GM18499 (cell line): ENCODE measurements at regions not wholly inside any gene's neighbourhood (a gene's known extent, or its start where the extent isn't known, plus 50 kb on each side); places are given as distances from the start of the nearest gene placed in this dataset.

Experiments
- ATAC-seq: cut with Tn5 transposase; IDR thresholded peaks from one replicate; pipeline ENCODE4 v1.9.1; 2021; ENCODE audit warnings: moderate number of reproducible peaks; ENCODE audit not compliant: insufficient read depth, unreplicated experiment

DNA sequence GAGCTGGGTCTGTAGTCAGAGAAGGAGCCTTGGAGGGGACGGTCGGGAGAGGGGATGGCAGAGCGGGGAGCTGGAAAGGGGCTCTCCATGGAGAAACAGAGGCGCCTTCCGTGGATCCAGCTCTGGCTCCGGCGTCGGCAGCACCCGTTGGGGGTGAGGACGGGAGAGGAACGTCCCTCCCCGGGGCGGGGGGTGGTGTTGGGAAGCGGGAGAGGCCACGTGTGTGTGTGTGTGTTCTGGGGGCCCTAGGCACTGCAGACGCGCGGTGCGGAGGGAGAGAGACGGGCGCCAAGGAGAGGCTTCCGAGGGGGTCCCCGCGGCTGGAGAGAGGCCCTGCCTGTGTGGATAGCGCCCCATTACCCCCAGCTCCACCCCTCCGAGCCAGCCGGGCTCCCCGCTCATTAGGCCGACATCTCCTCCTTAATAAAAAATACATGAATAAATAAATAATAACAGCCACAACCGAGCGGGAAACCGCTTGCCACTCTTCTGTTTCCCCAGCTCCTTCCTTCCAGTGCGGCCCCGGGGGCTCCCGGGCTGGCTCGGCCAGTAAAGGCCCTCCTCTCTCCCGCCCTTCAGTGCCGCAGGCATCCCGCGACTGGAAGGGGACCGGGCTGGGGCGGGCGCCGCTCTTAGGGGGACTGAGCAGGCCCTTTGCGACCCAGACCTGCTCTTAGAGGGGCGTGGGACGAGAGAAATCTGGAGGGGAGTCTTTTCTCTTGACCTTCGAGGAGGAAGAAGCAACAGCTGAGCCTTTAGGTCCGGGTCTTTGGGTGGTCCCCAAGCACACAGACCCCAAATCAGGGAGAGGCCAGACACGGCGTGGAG, 71.3 kb upstream of the ARAP3 start:
- no peak for ATAC-seq

DNA sequence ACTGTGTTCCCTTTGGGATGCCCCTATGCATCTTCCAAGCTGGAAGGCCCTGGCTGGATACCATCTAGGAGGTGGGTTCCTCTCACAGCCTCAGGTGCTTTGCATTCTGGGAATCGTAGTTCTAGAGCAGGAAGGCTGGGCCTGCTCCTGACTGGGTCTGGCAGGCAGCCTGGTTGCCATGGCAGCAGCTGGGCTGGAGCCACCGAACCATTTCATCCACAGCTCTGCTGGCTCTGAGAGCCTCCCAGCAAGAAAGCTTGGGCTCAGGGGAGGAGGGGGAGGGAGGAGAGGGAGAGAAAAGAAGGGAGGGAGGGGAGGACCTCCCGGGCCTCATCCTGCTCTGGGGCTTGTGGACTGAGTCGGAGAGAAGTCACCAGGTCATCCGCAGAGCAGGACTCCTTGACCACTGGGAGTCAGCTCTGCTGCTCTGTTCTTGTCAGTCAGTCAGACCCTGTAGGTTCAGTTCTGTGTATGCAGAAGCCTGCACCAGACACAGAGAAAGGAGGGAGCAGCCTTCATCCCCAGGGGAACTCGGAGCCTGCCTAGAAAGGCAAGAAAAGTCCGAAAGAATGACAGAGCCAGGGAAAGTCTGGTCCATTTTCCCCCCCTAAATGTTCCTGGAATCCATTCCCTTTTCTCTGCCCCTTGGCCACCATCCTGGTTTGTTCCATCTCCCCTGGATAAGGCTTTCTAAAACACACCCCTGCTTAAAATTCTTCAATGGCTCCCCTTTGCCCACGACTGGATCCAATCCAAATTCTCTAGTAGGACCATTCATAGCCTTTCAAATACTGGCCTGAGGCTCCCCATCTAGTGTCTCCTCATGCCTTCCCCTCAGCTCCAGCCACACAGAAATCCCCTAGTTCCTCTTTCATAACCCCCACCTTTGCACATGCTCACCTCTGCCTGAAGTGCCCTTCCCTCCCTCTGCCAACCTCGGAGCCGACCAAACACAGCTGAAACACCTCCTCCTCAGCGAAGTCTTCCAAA, 65.4 kb upstream of the ARAP3 start:
- ATAC-seq = no peak

- ATAC-seq = no peak
These were observed 64.4 kb upstream of the ARAP3 start for GRCh38 chr5:141746395-141746794.

GRCh38 chr5:141745390-141745789, 63.4 kb upstream of the ARAP3 start:
- ATAC-seq = no peak

DNA sequence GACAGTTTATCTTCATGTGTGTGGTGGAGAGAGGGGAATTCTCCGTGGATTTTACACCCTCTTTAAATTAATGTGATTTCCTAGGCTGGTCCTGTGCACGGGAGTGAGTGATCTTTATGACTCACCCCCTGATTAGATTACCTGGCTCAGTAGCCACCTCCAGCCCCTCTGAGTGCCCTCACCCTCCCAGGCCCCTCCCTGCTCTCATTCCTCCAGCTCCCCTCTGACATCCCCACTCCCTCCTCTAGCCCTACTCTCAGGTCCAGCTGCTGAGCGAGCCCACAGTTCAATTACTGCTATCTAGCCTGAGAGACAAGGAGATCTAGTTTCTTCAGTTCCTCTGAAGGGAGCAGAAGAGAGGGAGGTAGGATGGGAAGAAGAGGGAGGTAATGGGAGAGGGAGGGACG, 61.8 kb upstream of the ARAP3 start:
- ATAC-seq = no peak

DNA sequence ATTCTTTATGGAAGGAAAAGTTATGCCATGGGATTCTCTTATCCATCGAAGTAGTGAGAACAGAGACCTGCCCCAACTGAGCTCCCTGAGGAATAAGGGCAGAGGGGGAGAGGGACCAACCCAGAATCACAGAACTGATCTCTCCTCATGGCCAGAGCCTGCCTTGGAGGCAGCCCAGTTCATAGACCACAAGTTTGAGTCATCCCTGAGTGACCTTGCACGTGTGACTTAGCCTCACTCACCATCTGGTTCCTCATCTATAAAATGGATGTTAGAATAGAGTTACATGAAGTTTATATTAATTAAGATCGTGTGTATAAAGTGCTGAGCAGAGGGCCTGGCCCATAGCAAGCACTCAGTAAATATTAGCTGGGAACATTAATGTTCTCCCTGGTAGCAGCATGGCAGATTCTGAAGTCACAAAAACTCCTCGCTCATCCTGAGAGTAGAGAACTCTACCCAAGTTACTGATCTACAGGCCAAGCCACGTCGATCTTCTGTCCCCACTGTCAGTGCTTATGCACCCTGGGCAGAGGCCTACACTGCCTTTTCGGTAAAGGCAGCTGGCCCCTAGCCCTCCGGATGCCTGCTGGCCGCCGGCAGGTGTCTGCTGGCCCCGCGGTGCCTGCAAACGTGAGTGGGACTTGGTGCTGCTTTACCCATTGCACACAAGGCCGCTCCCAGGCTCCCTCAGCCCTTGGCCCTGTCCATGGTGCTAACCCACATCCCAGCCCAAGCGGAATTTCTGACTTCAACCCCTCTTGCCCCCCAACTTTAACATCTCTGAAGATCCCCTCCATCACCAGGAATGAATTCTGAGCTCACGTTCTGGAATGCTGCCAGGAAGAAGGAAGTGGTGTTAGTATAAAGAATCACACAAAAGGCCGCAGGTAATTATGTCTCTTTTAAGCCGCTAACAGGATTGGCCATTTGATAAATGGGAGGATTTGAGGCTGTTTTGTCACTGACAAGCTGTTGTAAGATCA, 61.1 kb upstream of the ARAP3 start:
- ATAC-seq = no peak

DNA sequence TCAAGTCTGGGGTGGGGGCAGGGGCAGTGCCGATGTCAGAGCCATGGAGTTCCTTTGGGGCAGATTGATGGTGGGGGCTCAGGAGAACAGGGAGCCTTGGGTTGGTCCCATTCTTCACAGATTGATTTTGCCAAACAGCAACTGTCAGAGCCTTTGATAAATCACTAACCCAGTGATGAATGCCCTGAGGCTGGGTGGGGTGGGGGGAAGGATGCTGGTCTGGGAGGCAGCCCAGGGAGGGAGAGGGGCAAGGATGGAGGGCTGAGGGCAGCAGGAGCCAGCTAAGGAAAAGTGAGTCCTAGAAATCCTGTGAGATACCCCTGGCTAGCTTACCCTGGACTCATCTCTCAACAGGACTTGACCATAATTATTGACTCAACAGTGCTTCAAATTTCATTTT, 60.1 kb upstream of the ARAP3 start:
- ATAC-seq = no peak

GRCh38 chr5:141740885-141741284, 58.9 kb upstream of the ARAP3 start:
- no peak for ATAC-seq

DNA sequence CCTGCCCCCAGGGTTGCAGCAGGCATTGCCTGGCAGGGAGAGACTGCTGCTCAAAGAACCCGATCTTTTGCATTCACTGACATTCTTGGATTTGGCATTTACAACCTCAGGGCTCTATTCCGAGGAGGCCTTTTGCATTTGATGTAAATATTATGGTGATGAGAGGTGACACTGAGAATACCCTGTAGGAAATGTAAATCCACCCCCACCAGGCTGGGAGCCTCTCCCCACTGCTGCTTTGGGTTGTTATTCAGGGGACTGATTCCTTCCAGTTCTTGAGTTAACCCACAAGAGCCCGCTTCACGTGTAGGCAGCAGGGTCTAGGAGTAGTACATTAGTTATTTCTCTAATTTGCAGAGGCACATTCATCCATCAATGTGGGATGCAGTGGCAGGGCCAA, 55.5 kb upstream of the ARAP3 start:
- ATAC-seq = no peak

DNA sequence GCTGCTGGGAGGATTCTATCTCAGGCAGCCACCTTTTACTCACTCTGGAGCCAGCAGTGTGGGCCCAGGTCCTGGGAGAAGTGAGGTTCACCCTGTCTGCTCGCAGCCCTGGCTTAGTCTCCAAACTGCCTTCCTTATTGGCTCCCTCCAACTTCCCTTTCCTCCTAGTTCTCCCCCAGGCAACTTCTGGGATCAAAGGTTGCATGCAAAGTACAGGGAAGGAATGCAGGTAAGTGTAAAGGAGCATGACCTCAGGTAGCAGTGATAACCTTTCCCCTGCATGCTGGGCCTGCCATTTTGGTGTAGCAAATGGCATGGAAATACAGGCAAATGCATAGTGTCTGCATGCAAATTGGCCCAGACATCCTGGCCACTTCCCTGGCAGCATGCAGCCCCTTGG, 53.8 kb upstream of the ARAP3 start:
- ATAC-seq = no peak

DNA sequence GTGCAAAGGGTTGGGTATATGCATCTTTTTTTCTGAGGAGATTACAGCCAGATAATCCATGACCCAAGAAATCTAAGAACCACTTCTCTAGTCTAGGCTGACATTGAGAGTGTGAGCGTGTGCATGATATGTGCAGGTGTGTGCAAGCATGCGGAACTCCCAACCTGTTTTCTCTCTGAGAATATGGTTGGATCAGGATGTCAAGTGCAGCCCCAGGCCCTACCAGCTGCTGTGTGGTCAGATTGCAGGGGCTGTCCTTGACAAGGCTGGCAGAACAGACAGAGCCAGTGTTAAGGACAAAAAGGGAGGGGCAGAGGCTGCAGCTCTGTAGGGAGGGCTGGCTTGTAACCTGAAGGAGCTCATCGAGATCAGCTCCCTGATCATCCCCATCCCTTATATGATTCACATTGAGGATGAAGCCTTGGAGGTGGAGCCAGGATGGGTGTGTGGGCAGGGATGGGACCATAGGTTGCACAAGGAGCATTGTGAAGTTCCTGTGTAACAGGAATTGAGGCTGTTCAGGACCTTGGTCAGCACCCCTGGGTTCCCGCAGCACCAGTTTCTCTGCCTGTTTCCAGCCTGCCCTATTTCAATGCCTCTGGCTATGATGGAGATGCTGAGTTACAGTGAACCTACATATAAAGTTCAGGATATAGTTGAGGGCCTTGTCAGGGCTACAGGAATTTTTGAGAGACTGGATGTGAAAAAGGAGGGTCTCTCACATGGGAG, 52.6 kb upstream of the ARAP3 start:
- no peak for ATAC-seq

DNA sequence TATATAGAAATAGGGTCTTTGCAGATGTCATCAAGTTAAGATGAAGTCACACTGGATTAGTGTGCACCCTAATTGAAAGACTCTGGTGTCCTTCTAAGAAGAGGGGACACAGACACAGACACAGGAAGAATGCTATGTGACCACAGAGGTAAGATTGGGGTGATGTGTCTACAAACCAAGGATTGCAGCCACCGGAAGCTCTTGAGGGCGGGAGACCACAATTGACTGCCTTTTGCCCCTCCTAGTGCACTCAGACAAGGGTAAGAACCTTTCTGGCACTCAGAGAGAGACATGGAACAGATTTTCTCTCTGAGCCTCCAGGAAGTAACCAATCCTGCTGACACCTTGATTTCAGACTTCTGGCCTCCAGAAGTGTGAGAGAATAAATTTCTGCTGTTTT, 51.2 kb upstream of the ARAP3 start:
- no peak for ATAC-seq

DNA sequence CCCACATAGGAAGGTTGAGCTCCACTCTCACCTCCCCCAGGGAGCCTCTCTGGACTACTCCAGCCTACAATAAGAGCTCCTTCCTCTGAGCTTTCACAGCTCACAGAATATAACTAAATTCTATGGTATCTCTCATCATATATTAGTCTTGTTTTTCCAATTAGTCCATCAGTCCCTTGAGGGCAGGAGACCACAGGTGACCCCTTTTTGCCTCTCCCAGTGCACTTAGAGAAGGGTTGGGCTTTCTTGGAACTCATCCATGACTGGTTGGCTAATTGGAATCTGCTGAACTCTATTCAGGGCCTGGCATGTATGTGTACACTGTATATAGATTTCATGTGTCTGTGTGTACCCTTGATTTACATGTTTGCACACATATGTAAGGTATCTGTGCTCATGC, 50.4 kb upstream of the ARAP3 start:
- no peak for ATAC-seq
